ENCODE measurements at regions not wholly inside any gene's neighbourhood (a gene's known extent, or its start where the extent isn't known, plus 50 kb on each side); places are given as distances from the start of the nearest gene placed in this dataset.
A peak's percentile ranks its signal among the peaks of the same experiment; 100 is the strongest.
"Not testable (repeated sequence)": the region's sequence is repeated elsewhere in the genome, so short reads cannot be mapped to it uniquely, and the experiment has no call there.

GRCh38 chr6:26272171-26272637 is 92.8 kb upstream of the BTN3A2 start:
- Histone ChIP-seq H3K36me3 (ENCODE audit: control insufficient read depth, insufficient read depth, low read length) (no peaks in the 10 kb centered on the region), H3K4me3 (replicated peaks; ENCODE audit: low read depth, low read length) (peak overlapping the region; percentile 64), H3K27me3 (replicated peaks; ENCODE audit: control insufficient read depth, insufficient read depth, low read length) (no peaks in the 10 kb centered on the region)
- DNase-seq (ENCODE audit: extremely low read depth, insufficient read length), result peak; percentile 79
- TF ChIP-seq, protein P1, sequence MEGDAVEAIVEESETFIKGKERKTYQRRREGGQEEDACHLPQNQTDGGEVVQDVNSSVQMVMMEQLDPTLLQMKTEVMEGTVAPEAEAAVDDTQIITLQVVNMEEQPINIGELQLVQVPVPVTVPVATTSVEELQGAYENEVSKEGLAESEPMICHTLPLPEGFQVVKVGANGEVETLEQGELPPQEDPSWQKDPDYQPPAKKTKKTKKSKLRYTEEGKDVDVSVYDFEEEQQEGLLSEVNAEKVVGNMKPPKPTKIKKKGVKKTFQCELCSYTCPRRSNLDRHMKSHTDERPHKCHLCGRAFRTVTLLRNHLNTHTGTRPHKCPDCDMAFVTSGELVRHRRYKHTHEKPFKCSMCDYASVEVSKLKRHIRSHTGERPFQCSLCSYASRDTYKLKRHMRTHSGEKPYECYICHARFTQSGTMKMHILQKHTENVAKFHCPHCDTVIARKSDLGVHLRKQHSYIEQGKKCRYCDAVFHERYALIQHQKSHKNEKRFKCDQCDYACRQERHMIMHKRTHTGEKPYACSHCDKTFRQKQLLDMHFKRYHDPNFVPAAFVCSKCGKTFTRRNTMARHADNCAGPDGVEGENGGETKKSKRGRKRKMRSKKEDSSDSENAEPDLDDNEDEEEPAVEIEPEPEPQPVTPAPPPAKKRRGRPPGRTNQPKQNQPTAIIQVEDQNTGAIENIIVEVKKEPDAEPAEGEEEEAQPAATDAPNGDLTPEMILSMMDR (IDR thresholded peaks at IDR 0.05; ENCODE audit: insufficient read depth, low read length, poor library complexity, severe bottlenecking), result no peak

DNA sequence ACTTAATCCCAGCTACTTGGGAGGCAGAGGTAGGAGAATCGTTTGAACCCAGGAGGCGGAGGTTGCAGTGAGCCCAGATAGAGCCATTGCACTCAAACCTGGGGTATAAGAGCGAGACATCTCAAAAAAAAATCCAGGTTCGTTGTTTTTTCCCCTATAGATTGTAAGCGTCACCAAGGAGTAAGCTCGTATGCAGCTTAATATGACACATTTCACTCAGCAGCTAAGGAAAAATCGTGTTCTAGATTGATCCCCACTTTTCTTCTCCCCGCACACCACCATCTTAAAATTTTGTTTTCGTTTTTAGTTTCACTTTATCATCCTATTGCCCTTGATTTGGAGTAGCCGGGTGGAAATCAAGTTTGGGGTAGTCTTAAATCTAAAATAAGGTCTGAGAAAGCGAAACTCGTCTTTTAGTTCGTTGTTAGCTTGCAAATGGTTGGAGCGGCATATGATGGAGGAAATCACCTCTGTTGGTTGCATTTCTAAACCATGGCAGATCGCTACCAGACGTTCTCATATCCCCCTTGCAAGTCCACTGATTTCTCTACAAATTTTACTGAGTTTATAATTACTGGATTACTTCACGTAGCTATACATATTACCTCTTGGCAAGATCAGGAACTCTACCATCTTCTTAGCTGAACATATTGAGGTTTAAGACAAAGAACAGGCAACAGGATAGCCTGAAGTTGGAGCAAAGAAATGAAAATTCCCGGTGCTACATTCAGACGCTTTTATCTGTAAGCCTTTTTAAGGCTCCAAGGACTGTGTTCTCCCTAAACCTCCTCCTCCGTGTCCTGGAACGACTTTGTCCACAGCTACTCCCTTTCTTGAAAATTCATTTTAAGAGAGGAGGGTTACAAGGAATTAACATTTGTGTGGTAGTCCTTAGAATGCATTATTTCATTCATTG is 91.1 kb upstream of the BTN3A2 start:
- Histone ChIP-seq H3K27me3 (replicated peaks; ENCODE audit: control insufficient read depth, insufficient read depth, low read length) (no peaks in the 10 kb centered on the region), H3K4me3 (replicated peaks; ENCODE audit: low read depth, low read length) (peak overlapping the region; percentile 59), H3K36me3 (ENCODE audit: control insufficient read depth, insufficient read depth, low read length) (no peaks in the 10 kb centered on the region)
- DNase-seq (ENCODE audit: extremely low read depth, insufficient read length), result peak; percentile 61
- TF ChIP-seq, protein P1 (IDR thresholded peaks at IDR 0.05; ENCODE audit: insufficient read depth, low read length, poor library complexity, severe bottlenecking), result no peak

DNA sequence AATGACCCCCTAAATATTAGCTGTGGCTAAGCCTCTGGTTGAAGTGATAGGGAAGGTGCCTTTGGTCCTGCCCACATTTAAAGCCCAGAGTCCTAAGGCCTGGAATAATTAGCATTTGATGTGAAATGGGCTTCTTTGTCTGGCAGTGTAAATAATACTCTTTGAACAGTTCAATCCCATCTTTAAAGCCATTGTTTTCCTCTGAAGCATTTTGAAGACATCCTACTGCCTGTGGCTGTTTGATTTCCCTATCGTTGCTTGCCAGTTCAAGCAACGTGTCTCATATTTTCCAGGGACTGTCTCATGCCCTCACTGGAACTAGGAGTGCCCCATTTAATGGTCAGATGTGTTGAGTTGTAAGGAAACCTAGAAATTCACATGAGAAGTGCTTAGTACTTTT is 89.3 kb upstream of the BTN3A2 start:
- no peak for DNase-seq (ENCODE audit: extremely low read depth, insufficient read length)
- H3K36me3 ChIP-seq (ENCODE audit: control insufficient read depth, insufficient read depth, low read length), result peaks cover 1% of the 10 kb centered on the region

DNA sequence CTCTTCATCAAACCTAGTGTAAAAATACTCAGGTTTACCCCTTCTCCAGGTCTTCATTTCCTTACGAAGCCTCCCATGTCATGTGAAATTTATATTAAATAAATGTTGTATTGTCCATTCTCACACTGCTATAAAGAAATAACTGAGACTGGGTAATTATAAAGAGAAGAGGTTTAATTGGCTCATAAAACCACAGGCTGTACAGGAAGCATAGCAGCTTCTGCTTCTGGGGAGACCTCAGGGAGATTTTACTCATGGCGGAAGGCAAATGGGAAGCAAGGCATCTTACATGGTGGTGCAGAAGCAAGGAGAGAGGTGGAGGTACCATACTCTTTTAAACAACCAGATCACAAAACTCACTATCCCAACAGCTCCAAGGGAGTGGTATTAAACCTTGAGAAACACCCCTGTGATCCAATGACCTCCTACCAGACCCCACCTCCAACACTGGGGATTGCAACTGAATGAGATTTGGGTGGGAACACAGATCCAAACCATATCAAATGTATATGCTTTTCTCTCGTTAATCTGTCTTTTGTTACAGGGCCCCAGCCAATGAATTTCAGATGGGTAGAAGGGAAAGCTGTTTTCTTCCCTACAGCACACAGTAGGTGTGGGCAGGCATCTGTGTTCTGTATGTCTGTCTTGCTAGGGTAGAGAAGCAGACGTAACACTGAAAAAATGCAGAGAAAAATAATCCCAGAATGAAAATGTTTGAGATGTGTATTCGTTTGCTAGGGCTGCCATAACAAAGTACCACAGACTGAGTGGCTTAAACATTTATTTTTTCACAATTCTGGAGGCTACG is 88.0 kb upstream of the BTN3A2 start:
- no peaks in the 10 kb centered on the region for H3K27me3 ChIP-seq (replicated peaks; ENCODE audit: control insufficient read depth, insufficient read depth, low read length)
- TF ChIP-seq, protein P1 (IDR thresholded peaks at IDR 0.05; ENCODE audit: insufficient read depth, low read length, poor library complexity, severe bottlenecking), result no peak
- no peak for DNase-seq (ENCODE audit: extremely low read depth, insufficient read length)
- H3K4me3 ChIP-seq (replicated peaks; ENCODE audit: low read depth, low read length), result no peak overlapping the region
- H3K36me3 ChIP-seq (ENCODE audit: control insufficient read depth, insufficient read depth, low read length), result peaks cover 3% of the 10 kb centered on the region

More for the DNA sequence above, 89.3 kb upstream of the BTN3A2 start:
- Histone ChIP-seq H3K27me3 (replicated peaks; ENCODE audit: control insufficient read depth, insufficient read depth, low read length) (no peaks in the 10 kb centered on the region), H3K4me3 (replicated peaks; ENCODE audit: low read depth, low read length) (no peak overlapping the region)
- TF ChIP-seq, protein P1 (IDR thresholded peaks at IDR 0.05; ENCODE audit: insufficient read depth, low read length, poor library complexity, severe bottlenecking), result no peak

DNA sequence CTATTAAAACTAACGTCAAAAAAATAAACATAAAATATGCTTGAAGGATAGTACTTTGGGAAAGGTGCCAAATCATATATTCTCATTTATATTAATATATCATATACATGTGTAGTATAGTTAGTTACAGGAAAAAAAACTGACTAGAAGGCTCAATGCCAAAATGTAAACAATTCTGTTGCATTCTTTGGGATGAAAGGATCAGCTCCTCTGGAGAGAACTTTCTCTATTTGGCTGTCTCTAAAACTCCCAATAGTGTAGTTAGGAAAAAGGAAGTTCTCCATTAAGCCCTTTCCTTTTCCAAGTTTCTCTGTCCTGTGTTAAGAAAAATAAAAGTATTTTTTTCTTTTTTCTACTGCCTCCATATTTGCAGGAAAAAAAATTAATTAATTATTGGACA is 86.5 kb upstream of the BTN3A2 start:
- Histone ChIP-seq H3K36me3 (ENCODE audit: control insufficient read depth, insufficient read depth, low read length) (peaks cover 3% of the 10 kb centered on the region), H3K27me3 (replicated peaks; ENCODE audit: control insufficient read depth, insufficient read depth, low read length) (no peaks in the 10 kb centered on the region), H3K4me3 (replicated peaks; ENCODE audit: low read depth, low read length) (no peak overlapping the region)
- DNase-seq (ENCODE audit: extremely low read depth, insufficient read length), result no peak
- TF ChIP-seq, protein P1 (IDR thresholded peaks at IDR 0.05; ENCODE audit: insufficient read depth, low read length, poor library complexity, severe bottlenecking), result no peak

DNA sequence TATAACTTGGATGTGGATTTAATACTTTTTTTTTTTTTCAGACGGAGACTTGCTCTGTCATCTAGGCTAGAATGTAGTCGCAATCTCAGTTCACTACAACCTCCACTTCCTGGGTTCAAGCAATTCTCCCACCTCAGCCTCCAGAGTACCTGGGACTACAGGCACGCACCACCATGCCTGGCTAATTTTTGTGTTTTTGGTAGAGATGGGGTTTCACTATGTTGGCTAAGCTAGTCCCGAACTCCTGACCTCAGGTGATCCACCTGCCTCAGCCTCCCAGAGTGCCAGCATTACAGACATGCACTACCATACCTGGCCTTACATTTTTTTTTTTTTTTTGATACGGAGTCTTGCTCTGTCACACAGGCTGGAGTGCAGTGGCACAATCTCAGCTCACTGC is 85.6 kb upstream of the BTN3A2 start:
- DNase-seq (ENCODE audit: extremely low read depth, insufficient read length); H3K4me3 ChIP-seq (replicated peaks; ENCODE audit: low read depth, low read length); H3K36me3 ChIP-seq (ENCODE audit: control insufficient read depth, insufficient read depth, low read length); H3K27me3 ChIP-seq (replicated peaks; ENCODE audit: control insufficient read depth, insufficient read depth, low read length): not testable (repeated sequence)
